HG03095 (cell line): ENCODE measurements at regions not wholly inside any gene's neighbourhood (a gene's known extent, or its start where the extent isn't known, plus 50 kb on each side); places are given as distances from the start of the nearest gene placed in this dataset.

Experiments
- ATAC-seq: cut with Tn5 transposase; IDR thresholded peaks from one replicate; pipeline ENCODE4 v1.9.1; 2021; ENCODE audit warnings: moderate library complexity; ENCODE audit not compliant: unreplicated experiment

DNA sequence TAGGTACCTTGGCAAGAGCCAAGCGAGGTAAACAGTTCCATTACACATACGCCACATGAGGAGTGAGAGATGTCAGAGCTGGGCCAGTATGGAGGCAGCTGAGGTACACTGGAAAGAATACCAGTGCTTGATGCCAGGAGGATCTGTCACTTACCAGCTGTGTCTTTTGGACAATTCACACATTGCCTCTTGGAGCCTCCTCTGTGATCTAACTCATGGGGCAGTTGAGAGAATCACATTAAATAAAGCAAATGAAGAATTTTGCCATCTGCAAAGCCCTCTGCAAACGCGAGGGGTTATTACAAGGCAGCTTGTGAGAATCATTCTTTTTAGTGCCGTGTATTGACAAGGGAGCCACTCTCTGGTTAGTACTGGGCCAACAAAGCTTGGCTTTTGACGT lies 429.7 kb upstream of the KLF4 start:
- ATAC-seq, result no peak

DNA sequence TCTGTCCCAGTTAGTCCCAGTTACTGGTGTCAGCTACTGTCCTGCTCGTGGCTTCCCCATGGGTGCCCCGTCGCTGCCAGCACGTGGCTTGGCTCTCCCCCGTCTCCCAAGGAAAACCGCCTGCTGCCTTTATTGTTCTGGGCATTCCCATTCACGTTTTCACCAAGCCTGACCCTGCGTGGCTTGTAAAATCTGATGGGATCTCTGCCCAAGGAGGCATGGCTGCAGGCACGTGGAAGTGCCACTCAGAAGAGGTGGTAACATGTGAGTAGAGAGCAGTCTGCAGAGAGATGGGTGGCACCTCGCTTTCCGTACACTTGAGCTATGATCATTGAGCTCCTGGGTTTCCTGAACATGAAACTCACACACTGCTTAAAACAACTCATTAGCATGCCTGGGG lies 429.2 kb upstream of the KLF4 start:
- no peak for ATAC-seq

DNA sequence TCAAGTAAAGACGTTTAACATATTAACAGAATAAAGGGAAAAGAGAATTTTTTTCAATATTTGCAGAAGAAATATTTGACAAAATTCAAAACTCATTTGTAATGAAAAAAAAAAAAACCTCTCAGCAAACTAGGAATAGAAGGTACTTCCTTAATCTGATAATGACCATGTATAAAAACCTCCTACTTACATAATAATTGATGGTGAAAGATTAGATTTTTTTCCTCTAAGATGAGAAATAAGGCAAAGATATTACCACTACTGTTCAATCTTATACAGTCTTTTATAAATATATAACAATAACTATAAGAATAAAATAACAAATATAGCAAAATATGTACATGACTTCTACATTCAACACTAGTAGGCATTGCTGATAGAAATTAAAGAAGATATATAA lies 424.6 kb upstream of the KLF4 start:
- no peak for ATAC-seq

- no peak for ATAC-seq
Measured at GRCh38 chr9:107907715-107908114, 418.1 kb upstream of the KLF4 start.

DNA sequence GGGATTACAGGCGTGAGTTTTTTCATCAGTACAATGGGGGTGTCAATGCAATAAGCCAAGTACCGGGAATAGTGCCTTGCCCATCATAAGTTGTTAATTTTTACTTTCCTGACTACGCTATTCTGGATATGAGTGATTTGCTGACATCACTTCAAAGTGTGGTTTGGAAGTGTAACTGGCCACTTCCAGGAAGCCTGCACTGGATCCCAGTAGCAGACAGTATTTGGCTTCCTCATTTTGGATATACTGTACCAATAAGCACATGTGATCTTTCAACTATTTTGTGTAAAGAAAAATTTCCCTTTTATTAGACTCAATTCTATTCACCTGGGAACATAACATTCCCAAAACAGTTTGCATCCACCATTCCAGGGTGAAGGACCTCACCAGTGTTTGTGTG lies 417.7 kb upstream of the KLF4 start:
- no peak for ATAC-seq

GRCh38 chr9:107906074-107906473 lies 416.5 kb upstream of the KLF4 start:
- ATAC-seq, result no peak

- no peak for ATAC-seq
Measured at GRCh38 chr9:107905308-107906020, 415.9 kb upstream of the KLF4 start.

DNA sequence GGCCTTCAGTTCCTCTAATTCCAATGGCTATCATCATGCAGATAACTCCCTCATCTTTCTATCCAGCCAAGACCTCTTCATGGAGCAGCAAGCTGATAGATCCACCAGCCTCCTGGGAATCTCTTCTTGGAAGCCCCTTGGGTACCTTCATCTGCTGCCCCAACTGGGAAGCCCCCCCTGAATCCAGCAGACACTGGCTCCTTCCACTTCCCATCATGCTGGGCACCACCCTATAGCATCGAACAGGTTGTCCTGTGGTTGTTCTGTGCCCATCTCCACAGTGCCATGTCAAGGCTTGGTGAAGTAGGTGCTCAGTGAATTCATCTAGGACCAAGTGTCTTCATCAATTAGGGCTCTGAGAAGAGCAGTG lies 410.4 kb upstream of the KLF4 start:
- no peak for ATAC-seq

DNA sequence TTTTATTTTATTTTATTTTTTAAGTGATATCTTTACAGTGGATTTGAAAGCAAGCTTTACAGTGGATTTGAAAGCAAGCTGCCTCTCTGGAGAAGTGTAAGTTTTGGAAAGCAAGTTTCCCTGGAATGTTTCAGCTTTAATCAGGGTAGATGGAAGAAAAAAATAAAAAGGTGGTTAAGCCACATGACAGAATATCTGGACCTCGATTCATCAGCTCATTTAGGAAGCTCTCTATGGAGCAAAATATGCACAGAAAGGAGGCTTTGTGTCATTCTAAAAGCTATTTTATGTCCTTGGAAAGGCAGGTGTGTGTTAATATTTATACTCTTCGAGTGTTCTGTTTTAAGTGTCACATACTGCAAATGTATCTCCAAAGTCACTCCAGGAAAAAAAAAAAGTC lies 409.2 kb upstream of the KLF4 start:
- no peak for ATAC-seq

GRCh38 chr9:107896544-107896943 lies 407.0 kb upstream of the KLF4 start:
- ATAC-seq, result no peak

DNA sequence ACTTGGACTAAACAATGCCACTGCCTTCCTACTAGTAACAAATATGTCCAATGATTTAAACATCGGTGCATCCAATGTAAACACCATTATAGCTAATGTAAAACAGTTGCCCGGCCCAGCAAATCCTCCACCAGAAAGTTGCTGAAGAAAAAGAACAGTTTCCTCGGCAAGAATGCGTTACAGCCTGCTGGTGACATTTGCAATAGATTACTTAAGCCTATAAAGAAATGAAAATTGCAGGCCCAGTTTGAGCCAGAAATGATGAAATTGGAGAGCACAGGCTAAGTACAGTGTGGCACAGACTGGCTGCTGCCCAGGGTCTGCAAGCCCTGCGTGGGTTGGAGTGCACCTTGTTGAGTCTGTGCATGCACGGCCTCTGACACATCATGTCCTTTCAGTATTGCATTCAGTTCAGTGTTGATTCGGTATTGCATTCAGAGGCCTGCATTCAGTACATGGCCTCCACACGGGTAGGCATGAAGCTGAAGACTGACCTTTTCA lies 406.0 kb upstream of the KLF4 start:
- ATAC-seq, result no peak

- no peak for ATAC-seq
Measured at GRCh38 chr9:107894572-107895261, 405.1 kb upstream of the KLF4 start.

DNA sequence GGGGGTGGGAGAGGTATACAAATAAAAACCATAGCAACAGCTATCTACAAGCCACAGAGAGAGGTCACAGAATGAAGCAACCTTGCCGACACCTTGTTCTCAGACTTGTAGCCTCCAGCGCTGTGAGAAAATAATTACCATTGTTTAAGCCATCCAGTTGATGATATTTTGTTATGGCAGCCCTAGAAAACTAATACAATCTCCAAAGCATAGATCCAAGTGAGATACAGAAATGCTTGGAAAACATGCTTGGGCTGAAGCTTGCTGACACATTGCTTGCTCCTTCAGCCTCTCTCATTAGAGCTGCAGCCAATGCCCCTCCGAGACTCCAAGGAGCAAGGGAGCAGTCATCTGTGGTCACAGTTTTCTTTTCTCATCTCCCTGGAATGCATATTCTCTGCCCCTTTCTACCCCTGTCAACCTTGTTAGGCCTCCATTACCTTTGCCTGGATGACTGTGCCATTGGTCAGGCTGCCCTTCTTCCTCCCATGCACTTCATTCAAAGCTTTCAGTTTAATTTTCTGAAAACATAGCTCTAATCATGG lies 401.4 kb upstream of the KLF4 start:
- ATAC-seq, result no peak

GRCh38 chr9:107888773-107889227 lies 399.2 kb upstream of the KLF4 start:
- ATAC-seq, result no peak

- no peak for ATAC-seq
Measured at GRCh38 chr9:107886826-107887225, 397.3 kb upstream of the KLF4 start.

DNA sequence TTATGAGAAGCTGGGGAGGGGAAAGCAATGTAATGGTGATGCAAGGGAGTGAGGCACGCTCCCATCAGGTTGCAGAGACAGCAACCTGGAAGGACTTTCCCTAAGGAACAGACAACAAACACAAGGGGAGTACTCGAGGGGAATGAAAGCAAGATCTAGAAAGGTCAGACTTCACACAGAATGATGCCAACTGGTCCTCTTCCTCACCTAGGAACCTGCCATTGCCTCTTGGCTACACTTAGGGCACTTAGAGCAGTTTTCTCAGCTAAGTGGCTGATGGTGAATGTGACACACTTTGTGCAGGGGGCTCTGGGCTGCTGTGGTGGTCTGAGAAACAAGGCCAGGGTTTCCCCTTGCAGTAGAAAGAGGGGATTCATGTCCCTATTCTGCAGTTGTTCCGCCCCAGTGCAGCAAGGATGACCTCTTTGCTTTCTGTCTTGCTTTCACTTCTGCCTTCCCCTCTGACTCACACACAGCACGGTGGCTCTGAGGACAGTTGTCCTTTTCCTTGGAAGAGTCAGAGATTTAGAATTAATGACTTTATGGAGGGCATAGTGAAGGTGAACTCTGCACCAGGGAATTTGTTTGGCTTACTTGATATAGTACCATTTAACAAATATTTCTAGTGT lies 394.0 kb upstream of the KLF4 start:
- ATAC-seq, result peak; percentile 92

DNA sequence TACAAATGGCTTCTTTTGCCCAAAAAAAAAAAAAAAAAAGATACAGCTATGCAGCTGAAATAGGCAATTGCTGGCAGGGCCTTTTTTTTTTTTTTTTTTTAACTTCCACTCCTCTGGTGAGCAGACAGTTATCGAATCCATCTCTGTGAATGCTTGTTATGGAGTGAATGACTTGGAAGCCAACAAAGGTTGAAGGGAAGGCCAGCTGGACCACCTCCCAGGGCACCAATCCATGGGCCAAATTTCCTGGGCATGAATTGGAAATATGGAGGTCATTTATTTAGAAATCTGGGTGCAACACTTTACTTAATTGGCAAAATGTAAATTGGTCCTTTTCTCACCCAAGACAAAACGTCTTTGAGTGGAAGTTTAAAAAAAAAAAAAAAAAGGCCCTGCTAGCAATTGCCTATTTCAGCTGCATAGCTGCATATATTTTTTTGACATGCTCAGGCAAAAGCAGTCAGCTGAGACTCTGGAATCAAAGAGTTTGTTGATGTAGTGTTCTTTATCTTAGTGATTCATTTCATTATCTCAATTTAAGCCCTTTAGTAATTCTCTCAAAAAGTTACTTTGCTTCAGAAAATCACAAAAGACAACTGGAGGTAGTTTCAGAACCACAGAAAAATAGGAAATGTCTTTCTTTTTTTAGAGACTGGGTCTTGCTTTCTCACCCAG lies 392.2 kb upstream of the KLF4 start:
- ATAC-seq, result no peak

DNA sequence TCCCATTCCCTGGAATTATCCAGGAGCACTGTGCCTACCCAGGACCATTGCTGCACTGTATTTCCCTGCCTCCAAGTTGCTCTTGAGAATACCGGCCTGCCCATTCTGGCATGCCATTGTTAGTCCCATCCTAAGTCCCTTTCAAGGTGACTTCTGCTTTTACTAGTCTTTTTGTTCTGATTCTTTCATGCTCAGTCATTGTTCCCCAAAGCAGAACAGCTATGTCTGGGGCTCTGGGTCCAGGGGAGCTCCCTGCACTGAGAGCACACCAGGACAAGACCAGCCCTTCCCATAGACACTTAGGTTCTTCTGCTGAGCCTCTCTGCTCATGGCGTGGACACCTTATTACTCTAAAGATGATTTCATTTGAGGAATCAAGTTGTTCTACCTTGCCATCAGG lies 388.9 kb upstream of the KLF4 start:
- ATAC-seq, result no peak

DNA sequence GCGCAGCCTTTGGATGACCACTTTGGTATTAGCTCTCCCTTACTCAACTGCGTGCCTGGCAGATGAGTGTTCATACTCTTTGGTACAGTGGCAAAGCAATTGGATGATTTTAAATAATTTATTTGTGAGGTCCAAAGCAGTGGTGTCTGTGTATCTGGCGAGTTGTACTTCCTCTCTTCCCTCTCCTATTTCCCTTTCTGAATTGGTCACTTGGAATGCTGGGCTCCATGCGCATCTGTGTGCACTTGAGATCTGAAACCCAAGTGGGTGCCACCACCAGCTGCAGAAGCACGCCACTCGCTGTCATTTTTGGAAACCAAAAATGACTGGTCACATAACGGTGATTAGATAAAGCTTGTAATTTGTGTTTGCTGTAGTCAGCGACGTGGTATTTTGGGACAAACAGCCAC lies 386.0 kb upstream of the KLF4 start:
- no peak for ATAC-seq

DNA sequence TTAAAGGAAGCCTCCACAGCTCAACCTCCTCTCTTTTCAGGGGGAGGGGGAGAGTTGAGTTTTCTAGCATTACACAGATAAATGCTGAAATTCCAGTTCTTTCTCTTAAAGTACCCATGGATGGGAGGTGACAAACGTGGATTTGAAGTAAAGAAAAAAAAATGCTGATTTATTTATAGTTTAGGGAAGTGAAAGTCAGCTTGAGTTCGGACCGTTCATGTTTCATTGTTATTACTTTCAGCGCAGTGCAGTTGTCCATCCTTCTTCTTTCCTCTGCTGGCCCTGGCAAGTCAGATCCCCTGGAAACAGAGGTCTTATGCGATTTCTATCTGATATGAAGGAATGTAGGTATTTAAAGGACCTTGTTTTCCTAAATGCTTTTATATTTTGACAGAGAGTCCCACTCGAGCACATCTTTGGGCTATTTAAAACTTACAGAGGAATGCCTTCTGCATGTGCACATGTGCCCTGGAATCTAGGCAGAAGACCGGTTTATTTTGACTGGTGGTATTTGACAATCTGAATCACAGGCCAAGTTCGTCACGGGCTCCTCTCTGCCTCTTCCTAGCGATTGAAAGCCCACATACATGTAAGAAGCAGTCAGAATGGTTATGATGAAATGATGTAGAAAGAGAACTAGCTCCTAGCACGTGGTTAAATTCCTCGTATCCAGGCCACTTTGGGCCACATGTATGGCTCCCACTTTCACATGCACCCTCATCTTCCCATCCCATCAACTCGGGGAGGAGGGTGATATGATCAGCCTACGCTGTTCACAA lies 385.2 kb upstream of the KLF4 start:
- peak; percentile 78 for ATAC-seq
